Ishikawa (cell line): ENCODE measurements at regions not wholly inside any gene's neighbourhood (a gene's known extent, or its start where the extent isn't known, plus 50 kb on each side); places are given as distances from the start of the nearest gene placed in this dataset.

Experiments
- CEBPB ChIP-seq: IDR thresholded peaks from 2 replicates; pipeline ENCODE4 v1.6.1; 2012
- CREB1 ChIP-seq: IDR thresholded peaks from 2 replicates; pipeline ENCODE4 v1.6.1; 2012; ENCODE audit warnings: low read depth
- EGR1 ChIP-seq: IDR thresholded peaks from 2 replicates; pipeline ENCODE4 v1.6.1; 2012
- EP300 ChIP-seq: IDR thresholded peaks from 2 replicates; pipeline ENCODE4 v1.6.1; 2012; ENCODE audit warnings: borderline replicate concordance
- FOXM1 ChIP-seq: IDR thresholded peaks from 2 replicates; pipeline ENCODE4 v1.6.1; 2012; ENCODE audit warnings: low read depth, borderline replicate concordance
- NFIC ChIP-seq: IDR thresholded peaks from 2 replicates; pipeline ENCODE4 v1.6.1; 2012
- RAD21 ChIP-seq: IDR thresholded peaks from 2 replicates; pipeline ENCODE4 v1.6.1; 2012; ENCODE audit warnings: low read depth
- REST ChIP-seq: IDR thresholded peaks from 2 replicates; pipeline ENCODE4 v1.6.1; 2012; ENCODE audit warnings: low read depth, mild to moderate bottlenecking
- TAF1 ChIP-seq: IDR thresholded peaks from 2 replicates; pipeline ENCODE4 v1.6.1; 2012; ENCODE audit warnings: low read depth, mild to moderate bottlenecking
- TCF12 ChIP-seq: IDR thresholded peaks from 2 replicates; pipeline ENCODE4 v1.6.1; 2012; ENCODE audit warnings: low read depth
- TEAD4 ChIP-seq: IDR thresholded peaks from 2 replicates; pipeline ENCODE4 v1.6.1; 2012
- YY1 ChIP-seq: IDR thresholded peaks from 2 replicates; pipeline ENCODE4 v1.6.1; 2012; ENCODE audit warnings: low read depth
- ZBTB7A ChIP-seq: IDR thresholded peaks from 2 replicates; pipeline ENCODE4 v1.6.1; 2012; ENCODE audit warnings: low read depth
- TF ChIP-seq, protein P1 (sequence below): IDR thresholded peaks from 2 replicates; pipeline ENCODE4 v1.6.1; 2012
- TF ChIP-seq, protein P2 (sequence below): IDR thresholded peaks from 2 replicates; pipeline ENCODE4 v1.6.1; 2012

DNA sequence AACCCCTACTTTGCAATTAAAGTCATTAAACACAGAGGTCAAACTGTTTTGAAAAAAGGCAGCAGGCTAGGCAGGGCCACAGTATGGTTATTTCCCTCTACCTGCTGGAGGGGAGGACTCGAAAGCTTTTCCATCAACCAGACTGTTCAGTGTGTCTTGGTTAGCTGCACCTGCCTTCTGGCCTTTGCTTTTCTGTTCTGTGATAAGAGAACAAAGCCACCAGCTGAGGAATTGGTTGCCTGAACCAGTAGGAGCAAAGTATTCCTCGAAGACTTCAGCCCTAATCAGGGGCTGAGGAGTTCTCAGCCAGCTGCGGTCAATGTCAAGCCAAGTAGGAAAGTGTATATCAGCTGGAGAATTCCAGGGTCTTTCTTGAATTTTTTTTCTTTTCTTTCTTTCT is 132.5 kb downstream of the SOX2 start:
- no peak for TF ChIP-seq NFIC
- TF ChIP-seq TCF12 = no peak
- no peak for TF ChIP-seq YY1
- no peak for TF ChIP-seq REST
- TF ChIP-seq TEAD4 = no peak
- TF ChIP-seq CEBPB = no peak
- TF ChIP-seq CREB1 = no peak

DNA sequence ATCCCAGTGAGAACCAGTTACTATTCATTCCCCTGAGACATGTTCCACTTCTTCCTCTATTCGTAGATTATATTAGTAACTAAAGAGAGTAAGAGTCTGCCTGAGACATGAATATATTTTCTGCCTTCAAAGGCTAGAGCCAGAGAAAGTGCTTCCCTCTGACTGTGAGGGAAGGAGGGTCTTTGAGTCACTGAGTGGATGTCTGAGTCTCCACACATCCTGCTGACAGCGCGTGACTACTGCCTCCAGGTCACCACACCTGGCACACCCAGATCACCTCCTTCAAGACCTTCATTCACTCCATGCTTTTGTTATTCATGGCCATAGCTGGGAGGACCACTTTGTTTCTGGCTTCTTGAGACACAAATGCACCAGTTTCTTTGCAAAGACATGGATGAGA is 135.6 kb downstream of the SOX2 start:
- TF ChIP-seq, protein P1, sequence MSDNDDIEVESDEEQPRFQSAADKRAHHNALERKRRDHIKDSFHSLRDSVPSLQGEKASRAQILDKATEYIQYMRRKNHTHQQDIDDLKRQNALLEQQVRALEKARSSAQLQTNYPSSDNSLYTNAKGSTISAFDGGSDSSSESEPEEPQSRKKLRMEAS = no peak
- TF ChIP-seq REST (no peak), RAD21 (no peak), CREB1 (no peak), EGR1 (no peak), NFIC (no peak), ZBTB7A (no peak), TAF1 (no peak), YY1 (no peak), EP300 (no peak), TCF12 (no peak), FOXM1 (no peak)
- TF ChIP-seq, protein P2, sequence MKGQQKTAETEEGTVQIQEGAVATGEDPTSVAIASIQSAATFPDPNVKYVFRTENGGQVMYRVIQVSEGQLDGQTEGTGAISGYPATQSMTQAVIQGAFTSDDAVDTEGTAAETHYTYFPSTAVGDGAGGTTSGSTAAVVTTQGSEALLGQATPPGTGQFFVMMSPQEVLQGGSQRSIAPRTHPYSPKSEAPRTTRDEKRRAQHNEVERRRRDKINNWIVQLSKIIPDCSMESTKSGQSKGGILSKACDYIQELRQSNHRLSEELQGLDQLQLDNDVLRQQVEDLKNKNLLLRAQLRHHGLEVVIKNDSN = no peak

GRCh38 chr3:181851063-181851462 is 139.3 kb downstream of the SOX2 start:
- TF ChIP-seq, protein P1 = no peak
- TF ChIP-seq YY1 (no peak), REST (no peak), TCF12 (no peak), CREB1 (no peak), CEBPB (no peak), TEAD4 (no peak), FOXM1 (no peak), RAD21 (no peak)
- TF ChIP-seq, protein P2 = no peak

GRCh38 chr3:181855825-181856224 is 144.1 kb downstream of the SOX2 start:
- TF ChIP-seq TEAD4 = no peak
- TF ChIP-seq, protein P2 = no peak
- no peak for TF ChIP-seq NFIC
- no peak for TF ChIP-seq RAD21
- TF ChIP-seq FOXM1 = no peak
- TF ChIP-seq, protein P1 = no peak
- no peak for TF ChIP-seq CEBPB
- no peak for TF ChIP-seq EGR1
- TF ChIP-seq EP300 = no peak
- no peak for TF ChIP-seq ZBTB7A
- TF ChIP-seq CREB1 = no peak
- TF ChIP-seq TCF12 = no peak
- no peak for TF ChIP-seq TAF1
